NCI-H1417 treated with DMSO at 0.1 percent for 48 hours (cell line): ENCODE measurements at regions not wholly inside any gene's neighbourhood (a gene's known extent, or its start where the extent isn't known, plus 50 kb on each side); places are given as distances from the start of the nearest gene placed in this dataset.
A peak's percentile ranks its signal among the peaks of the same experiment; 100 is the strongest.

ENCODE experiments used
- DNase-seq: peaks from one replicate; lab custom pipeline; 2025; lab: John Stamatoyannopoulos, UW

DNA sequence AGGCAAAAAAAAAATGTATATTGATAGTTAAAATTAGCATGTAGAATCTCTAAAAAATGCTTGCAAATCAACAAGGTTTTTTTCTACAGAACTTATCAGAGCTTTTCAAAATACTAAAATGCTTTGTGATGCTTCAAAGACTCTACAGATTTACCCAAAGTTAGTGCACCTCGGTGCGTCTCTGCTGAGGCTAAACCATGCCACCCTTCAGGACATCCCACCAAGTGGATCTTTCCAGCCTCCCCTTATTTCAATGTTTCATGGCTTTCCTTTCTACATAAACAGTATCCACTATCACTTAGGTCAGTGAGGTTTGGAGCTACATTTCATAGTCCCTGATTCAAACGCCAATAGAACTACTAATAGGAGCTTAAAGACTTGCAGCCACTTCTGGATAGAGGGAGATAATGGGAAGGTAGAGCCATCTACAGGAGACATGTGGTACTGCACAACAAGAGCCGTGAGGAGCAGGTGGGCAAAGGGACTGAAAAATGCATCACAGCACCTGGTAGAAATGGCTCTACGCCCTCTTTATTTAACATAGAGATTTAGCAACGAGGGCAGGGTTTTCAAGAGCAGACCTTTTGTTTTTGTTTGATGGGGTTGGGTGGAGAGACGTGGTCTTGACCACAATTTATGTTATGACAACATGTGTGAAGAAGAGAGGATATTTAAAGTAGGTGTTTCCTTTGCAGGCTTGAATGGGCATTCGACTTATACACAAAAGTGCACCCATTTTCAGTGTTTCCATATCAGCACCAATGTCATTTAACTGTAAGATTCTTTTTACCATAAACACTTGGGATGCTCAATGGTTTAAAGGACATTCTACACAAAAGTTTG is 56.1 kb upstream of the SLC35G4 start:
- peak; percentile 2 for DNase-seq

DNA sequence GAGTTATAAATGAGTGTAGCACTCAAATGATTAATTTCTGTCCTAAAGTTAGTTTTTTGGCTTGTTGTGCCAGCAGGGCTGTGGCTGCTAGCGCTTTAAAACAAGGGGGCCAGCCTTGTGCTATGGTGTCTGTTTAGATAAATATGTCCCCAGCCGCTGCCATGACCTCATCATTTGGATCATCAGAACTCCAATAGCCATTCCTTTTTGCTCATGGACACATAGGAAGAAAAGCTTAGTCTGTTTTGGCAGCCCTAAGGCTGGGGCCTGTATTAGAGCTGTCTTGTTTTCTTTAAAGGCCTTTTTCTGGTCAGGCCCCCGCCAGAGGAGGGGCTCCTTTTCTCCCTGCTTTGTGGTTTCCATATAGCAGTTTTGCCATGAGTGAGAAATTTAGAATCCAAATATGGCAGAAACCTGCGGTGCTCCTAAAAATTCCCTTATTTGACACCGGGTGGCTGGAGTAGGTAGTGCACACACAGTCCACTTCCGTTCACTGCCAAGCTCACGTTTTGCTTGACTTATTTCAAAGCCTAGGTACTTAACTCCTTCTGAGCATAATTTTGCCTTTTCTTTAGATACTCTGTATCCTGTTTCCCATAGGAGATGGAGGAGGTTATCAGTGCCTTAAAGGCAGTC is 60.4 kb upstream of the SLC35G4 start:
- no peak for DNase-seq

DNA sequence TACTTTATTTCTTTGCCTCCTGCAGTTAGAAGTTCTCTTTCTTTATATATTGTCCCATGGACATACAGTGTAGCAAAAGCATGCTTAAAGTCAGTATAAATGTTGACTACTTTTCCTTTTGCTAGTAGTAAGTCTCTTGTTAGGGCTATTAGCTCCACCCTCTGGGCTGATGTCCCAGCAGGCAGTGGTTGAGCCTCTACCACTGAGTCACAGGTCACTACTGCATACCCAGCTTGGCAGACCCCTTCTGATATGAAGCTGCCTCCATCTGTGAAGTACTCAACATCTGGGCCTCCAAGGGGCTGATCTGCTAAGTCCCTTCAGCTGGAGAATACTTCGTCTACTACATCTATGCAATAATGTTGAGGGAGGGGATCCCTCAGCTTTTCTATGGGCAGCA is 61.0 kb upstream of the SLC35G4 start:
- no peak for DNase-seq

DNA sequence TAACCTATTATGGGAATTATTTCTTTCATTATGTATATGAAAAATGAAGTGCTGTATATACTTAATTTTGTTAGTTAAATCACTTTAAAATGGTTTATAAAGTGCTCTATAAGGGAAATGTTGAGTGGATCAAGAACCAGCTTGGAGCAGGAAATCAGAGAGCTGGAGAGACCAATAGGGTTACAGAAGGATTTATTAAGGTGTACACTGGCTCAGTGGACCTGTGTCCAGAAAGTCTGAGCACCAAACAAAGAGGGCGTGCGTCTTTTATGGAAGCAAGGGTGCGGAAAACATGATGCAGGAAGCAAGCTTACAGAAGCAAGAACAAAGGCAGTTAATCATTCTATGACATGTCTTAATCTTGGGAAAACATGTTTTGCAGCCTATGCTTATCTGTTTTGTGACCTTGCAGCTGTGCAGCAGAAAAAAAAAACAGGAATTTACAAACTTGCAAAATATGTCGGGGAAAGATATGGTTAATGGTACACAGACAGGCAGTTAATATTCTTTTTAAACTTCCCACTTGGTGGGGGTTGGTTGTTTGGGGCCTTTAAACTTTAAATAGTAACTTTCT is 65.2 kb upstream of the SLC35G4 start:
- no peak for DNase-seq

DNA sequence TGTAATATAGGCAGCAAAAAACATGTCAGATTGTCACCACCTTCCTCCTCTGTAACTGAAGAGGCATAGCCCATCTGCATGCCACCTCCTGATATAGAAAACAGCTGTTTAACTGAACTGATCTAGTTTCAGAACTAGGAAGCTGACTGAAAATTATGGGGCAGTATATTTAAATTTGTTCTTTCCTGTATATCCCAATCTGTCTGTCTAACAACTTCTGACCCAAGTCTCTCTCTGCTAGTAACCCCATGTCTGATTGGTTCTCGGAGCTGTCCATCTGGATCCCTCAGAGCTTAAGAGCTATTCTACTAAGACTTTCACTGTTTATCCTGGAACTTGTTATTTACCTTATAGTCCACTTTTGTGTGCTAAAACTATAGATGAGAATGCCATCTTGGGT is 68.2 kb upstream of the SLC35G4 start:
- DNase-seq: no peak

DNA sequence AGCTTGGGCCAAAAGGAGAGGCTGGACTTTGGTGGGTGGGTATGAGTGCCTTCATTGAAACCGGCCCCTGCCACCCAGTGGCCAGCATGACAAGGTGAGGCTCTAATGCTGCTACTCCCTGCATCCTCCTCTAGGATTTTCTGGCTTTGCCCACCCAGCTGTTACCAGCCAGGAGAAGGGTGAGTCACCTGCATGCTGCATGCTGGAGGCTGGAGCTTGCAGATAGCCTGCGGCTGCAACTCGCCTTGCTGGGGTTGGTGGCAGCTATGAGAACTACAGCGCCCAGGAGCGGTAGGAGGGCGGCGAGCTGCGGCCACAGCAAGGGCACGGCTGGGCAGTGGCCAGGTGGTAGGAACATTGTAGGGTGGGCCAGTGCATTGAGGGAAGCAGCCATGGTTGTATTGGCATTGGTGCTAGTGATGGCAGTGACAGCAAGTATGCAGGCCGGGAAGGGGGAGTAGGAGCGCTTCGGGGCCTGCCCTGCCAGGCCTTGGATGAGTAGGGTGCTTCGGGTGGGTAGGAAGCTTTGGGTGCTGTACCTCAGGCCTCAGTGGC is 75.4 kb upstream of the SLC35G4 start:
- DNase-seq: no peak

DNA sequence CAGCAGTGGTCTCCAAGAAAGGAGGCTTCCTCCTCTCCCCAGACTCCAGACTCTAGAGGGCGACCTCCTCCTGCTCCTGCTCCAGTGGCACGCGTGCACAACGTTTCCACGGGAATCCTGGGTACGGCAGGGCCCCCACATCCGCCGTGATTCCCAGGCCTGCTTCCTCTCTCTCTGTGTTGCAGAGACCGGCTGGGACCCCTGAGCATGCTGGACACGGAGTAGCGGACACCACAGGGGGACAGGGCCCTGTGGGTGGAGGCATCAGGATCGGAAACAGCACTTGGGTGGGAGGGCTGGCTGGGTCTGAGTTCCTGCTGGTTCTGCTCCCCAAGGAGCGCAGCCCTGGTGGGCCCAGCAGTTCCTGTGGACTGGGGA is 75.9 kb upstream of the SLC35G4 start:
- DNase-seq: no peak

DNA sequence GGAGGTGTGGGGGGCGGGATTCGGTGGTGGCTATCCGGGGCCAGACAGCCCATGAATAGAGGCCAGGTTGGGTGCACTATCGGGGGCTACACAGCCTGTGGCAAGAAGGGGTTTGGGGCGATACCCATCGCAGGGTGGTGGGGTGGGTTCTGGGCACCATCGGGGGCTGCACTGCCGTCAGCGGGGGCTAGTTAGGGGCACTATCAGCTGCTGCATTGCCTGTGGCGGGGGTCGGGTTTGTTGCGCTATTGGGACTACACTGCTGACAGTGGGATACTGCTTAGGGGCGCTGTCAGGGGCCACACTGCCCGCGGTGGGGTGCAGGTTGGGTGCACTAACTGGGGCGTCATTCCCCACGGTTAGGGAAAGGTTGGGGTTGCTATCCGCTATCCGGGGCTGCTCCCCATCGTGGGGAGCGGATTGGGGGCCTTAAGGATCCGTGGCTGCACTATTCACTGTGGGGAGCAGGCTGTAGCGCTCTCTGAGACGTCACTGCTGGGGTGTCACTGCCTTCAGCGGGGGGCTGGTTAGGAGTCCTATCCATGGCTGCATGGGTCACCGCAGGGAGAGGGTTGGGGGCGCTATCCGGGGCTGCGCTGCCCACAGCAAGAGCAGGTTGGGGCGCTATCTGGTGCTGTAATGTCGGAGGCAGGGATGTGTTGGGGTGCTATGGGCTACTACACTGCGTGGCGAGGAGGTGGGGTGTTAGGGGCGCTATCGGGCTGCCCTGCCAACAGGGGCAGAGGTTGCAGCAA is 76.5 kb upstream of the SLC35G4 start:
- no peak for DNase-seq

DNA sequence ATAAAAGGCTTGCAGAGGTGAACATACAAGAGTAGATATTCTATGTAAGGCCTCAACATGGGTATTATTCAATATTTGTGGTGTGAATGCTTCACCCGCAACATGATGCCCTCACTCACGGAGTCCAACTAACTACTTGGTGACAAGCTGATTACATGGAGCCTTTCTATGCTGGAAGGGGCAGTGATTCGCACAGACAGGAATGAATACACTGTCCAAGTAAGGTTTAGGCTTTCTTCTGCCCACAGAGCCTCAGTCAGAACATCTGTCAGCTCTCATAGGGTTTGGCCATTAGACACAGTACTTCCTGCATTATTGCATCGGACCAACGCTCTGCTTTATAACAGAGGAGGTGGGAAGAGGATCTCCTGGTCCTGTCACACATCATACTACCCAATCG is 80.3 kb upstream of the SLC35G4 start:
- no peak for DNase-seq

DNA sequence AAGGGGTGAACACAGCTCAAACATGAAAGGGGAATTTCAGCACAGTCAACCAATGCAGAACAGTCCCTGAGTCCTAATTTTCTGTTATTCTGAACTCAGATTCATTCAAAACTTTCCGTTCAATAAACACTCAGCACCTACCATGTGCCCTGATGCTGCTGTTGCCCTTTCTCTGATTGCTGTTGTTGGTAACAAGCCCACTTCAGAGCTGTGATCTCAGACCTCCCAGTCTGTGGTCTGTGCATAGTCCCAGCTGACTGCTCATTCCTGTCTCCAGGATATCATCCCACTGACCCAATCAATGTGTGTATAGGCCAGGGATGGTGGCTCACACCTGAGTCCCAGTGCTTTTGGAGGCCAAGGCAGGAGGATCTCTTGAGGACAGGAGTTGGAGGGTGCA is 82.7 kb upstream of the SLC35G4 start:
- no peak for DNase-seq

DNA sequence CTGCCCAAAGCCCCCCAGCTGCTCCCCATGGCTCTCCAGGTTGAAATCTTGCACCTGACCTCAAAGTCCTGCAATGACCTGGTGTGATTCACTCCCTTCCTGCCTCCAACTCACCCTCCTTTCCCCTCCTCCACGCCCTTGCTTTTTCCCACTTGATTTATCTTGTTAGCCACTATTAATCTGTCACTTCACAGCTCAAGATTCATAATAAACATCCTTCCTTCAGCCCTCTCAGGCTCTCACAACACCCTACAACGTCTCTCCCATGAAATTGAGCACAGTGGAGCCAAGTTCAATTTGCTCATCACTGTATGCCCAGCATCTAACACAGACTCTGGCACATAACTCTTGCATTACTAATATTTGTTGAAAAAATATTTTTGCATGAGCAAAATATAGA is 85.6 kb upstream of the SLC35G4 start:
- no peak for DNase-seq

DNA sequence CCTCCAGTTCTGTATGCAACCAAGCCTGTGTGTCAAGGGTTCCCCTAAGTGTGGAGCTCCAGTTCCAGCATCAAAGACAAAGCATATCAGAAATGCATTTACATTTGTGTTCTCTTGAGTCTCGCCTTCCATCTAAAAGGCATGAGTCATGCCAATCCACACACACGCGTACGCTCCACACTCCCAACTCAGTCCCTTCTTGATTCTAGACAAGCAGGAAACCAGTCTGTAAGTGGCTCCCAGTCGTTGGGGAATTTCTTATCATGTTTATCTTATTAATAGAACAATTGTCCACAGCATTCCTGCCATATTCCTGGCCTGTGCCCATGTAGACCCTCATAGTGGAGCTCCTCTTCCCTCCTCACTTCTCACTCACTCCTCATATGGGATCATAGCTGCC is 86.4 kb upstream of the SLC35G4 start:
- DNase-seq: no peak

DNA sequence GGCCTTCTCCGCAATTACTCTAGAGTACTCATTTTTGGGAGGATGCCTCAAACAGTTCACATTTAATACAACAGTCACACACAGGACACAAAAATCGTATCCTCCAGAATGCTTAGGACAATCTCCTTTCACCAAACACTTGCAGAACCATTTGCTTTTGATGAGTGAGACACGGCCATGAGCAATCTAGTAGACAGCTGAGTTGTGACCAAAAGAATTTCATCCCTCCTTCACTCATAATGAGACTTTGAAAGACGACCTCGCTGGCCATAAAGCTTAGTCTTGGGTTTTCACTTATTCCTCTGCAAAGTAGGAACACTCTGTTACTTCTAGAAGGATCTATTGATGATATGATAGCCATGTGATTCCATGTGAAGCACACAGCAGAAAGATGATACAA is 87.5 kb upstream of the SLC35G4 start:
- DNase-seq: no peak

DNA sequence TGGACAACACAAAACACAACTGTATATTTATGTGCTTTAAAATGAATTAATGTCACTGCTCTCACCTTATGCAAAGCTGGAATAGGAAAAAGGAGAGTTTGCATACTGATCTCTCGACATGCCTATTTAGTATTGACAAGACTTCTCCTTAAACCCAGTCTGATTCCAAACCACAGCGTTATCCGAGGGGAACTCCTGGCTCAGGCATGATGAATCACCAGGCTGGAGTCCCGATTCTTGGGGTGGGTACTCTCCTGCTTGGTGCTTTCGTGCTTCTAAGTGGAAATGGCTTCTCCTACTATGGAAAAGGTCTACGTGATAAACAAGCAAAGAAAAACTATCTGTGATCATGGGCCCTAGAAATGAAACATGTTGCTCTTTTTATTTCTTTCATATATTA is 88.9 kb upstream of the SLC35G4 start:
- no peak for DNase-seq

DNA sequence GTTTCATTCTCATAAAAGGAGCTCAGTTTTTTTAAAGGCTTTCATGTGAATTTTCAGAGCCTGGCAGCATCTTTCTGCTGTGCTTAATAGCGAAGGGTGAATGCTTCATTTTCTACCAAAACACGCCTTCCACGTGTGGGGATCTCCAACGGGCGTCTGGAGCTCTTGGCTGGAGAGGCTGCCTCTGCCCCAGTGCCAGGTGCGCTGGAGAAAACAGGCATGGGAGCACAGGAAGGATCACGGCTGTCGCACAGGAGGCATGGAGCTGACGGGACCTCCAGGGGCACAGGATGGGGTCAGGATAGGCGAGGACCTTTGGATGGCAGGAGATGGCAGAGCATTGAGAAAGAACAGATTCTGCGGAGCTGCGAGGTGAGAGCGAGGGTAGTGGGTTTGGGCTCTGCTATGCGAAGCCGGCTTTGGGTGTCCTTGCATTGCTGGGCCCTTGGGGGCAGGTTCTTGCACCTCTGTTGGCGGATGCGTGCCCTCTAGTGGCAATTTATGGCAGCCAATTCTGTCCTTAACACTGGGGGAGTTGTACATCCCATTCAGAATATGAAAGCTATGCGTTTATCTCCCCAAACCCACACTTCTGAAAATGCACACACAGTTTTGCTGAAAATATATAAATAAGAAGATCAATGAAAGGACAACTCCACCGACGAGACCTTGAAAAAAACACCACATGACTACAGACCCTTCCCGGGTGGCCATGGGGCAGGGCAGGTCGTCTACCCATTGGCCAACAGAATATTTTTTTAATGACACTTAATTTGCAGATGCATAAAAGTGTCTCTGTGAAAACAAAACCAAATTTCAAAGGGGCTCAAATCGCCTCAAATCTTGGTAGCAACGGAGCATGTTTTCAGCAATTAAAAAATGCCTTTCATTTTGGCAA is 90.4 kb upstream of the SLC35G4 start:
- DNase-seq: no peak

DNA sequence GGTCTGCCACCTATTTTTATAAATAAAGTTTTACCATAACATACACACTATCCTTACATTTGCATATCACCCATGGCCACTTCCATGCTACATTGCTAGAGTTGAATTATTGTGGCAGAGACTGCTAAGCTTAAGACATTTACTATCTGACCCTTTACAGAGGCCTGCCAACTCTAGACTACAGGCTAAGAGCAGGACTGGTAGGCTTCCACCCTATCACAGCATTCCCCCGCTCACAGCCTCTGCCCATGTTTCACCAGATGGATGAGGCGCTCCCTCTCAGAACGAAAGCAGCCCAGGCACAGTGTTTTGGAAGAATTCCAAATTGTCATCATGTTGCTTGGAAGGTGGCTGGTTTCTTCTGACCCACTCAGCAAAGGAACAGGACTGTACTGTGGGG is 91.7 kb upstream of the SLC35G4 start:
- DNase-seq: no peak

DNA sequence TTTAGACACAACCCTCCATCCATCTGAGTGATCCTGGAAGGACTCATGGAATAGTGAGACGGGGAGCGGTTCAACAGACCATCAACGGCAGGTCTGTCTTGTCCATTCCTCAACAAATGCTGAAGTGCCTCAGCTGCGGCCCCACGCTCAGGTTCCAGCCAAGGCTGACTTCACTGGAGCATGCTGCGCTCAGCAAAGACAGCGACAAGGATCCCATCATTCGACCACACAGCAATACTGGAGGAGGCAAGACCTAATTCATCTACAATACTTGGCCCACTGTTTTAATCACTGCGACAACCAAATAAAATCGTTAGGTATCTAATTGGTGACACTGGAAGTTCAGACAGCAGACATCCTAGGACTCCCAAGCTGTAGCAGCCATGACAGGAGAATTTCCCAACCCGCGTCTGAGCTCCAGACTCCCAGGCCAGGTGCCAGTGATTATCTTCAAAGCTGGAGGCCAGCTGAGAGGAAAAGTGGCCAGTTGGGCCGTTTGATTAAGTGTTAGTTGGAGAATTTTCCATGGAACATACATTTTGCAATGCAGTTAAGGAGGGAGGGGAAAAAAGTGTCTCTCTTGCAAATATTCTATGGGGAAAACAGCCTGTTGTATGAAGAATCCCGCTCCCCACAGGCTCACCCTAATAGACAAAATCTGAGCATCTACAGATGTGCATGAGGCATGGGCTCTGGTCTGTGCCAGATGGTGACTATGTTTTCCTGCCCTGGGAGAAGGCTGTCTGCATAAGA is 92.5 kb upstream of the SLC35G4 start:
- DNase-seq: no peak

DNA sequence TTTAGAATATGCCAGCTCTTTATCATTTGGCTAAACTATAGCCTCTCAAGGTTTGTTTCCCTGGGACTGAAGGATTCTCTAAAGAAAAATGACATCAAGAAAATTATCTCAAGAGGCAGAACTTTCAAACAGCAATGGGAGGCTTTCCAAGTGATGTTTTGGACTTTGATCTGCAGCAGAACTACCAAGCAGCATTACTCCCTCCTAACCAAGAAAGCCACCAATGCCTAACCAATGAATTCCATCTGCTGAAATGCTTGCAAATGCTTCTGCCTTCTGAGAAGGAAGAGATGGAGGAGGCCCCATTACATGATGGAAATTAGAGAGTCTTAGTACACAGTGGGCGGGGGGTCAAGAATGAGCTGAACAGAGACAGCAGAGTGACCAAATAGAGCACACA is 95.1 kb upstream of the SLC35G4 start:
- no peak for DNase-seq

DNA sequence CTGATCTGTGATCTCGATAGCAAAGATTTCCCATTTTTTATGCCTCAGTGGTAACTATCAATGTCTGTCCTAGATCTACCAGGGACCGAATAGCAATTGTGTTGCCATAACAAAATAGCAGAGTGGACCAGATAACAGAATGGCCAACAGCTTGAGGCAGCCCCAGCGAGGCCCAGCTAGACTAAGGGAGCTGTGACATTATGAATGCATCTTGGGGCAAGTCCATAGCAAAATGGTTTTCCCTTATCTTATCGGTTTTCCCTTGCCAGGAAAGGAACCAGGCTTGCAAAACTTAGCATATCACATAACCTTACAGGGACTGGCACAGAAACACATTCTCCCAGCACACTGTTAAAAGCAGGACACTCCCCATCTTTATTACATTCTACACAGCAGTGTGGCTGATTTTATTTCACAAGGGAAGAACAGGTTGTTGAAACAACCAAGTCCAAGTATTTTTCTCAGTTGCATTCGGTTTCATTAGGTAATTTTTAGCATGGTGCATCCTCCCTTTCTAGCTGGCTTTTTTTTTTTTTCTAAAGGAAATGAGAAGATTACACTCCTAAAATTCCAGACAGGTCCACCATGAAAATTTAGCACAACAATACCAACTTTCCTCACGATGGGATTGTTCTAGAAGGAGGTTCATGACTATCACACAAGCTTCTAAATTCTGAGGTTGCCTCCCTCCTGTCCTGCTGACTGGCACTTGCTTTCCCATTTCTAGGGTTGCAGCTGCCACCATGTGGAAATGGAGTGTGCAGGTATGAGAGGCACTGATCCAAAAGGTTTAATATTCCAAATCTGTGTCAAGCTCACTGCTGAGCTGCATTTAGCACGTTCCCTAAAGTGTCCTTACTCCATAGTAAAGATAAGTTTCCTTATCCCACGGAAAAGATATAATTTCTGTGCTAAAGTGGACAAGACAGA is 97.0 kb upstream of the SLC35G4 start:
- no peak for DNase-seq
